Upper lobe of left lung (tissue), 4 donors: ENCODE measurements at regions not wholly inside any gene's neighbourhood (a gene's known extent, or its start where the extent isn't known, plus 50 kb on each side); places are given as distances from the start of the nearest gene placed in this dataset.

Experiments
- EP300 ChIP-seq, 4 donors: sonication (generic); formaldehyde crosslinking; IDR thresholded peaks; one replicate each; pipeline ENCODE4 v1.5.1; 2017; ENCODE audit warnings: antibody characterized with exemption in 4 of 4, control low read depth in 2 of 4
- POLR2A ChIP-seq, 4 donors: fragments of 450-650 bp; IDR thresholded peaks; one replicate each; pipeline ENCODE4 v1.5.1; 2016 to 2017; ENCODE audit warnings: antibody characterized with exemption in 4 of 4, mild to moderate bottlenecking in 2 of 4
- TF ChIP-seq, protein P1 (sequence below), 6 experiments: fragments of 450-650 bp in 4 of 6; fragments of 200-600 bp in 2 of 6; sonication (generic) in 2 of 6; IDR thresholded peaks; one replicate each; pipeline ENCODE4 v1.5.1; 2016 to 2019; ENCODE audit warnings: antibody characterized with exemption in 6 of 6

DNA sequence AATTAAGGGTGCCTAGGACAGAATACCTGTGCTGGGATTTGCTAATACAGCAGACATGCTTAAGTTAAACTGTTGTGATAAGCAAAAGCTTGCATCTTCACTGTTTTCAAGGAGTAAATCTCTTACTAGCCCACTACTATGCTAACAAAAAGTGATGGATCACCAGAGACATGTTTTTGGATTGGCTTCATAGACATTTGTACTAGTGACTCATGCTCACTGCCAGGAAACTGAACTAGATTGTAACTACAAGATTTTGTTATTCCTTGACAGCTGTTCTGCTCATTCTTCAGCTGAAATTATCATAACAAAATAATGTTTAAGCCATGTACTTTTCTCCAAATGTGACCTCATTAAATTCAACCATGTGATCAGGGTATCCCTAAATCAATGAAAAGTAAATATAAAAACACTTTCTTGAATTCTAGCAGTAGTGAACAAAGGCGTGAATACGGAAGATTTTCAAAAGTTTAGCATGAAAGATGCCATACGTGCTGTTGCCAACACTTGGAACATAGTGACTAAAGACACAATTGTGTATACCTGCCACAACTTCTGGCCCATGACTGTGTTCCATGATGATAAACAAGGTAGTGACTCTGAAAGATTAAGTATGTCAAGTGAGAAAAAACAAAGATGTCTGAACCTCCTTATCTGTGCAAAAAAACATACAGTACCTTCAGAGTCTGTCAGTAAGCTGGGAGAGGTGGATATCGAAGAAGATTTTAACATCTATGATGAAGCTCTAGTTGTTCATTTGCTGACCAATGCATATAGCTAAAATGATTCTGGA lies 154.0 kb downstream of the BTC start:
- TF ChIP-seq, protein P1, sequence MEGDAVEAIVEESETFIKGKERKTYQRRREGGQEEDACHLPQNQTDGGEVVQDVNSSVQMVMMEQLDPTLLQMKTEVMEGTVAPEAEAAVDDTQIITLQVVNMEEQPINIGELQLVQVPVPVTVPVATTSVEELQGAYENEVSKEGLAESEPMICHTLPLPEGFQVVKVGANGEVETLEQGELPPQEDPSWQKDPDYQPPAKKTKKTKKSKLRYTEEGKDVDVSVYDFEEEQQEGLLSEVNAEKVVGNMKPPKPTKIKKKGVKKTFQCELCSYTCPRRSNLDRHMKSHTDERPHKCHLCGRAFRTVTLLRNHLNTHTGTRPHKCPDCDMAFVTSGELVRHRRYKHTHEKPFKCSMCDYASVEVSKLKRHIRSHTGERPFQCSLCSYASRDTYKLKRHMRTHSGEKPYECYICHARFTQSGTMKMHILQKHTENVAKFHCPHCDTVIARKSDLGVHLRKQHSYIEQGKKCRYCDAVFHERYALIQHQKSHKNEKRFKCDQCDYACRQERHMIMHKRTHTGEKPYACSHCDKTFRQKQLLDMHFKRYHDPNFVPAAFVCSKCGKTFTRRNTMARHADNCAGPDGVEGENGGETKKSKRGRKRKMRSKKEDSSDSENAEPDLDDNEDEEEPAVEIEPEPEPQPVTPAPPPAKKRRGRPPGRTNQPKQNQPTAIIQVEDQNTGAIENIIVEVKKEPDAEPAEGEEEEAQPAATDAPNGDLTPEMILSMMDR (IDR thresholded peaks at IDR 0.05): no peak
- TF ChIP-seq EP300 (IDR thresholded peaks at IDR 0.05) (no peak), POLR2A (IDR thresholded peaks at IDR 0.05) (no peak)
